Stomach smooth muscle (tissue), 2 donors: ENCODE measurements at regions not wholly inside any gene's neighbourhood (a gene's known extent, or its start where the extent isn't known, plus 50 kb on each side); places are given as distances from the start of the nearest gene placed in this dataset.

Experiments used
- H3K27ac ChIP-seq: one replicate; pipeline ENCODE4 v1.7.0; 2013; ENCODE audit warnings: mild to moderate bottlenecking, low read length, inconsistent platforms
- H3K27me3 ChIP-seq, 2 donors: one replicate each; pipeline ENCODE4 v1.7.0; 2013; ENCODE audit warnings: low read length in 2 of 2; ENCODE audit not compliant: insufficient read depth in 2 of 2, control insufficient read depth in 1 of 2
- H3K36me3 ChIP-seq, 2 donors: one replicate each; pipeline ENCODE4 v1.7.0; 2013; ENCODE audit warnings: low read length in 2 of 2; ENCODE audit not compliant: control insufficient read depth in 2 of 2, insufficient read depth in 2 of 2
- H3K4me1 ChIP-seq: one replicate; pipeline ENCODE4 v1.7.0; 2013; ENCODE audit warnings: low read length; ENCODE audit not compliant: control insufficient read depth, insufficient read depth
- H3K4me3 ChIP-seq, 2 donors: one replicate each; pipeline ENCODE4 v1.7.0; 2013; ENCODE audit warnings: low read length in 2 of 2
- H3K9ac ChIP-seq, 2 donors: one replicate each; pipeline ENCODE4 v1.7.0; 2013; ENCODE audit warnings: low read length in 2 of 2, mild to moderate bottlenecking in 1 of 2
- H3K9me3 ChIP-seq, 2 donors: one replicate each; pipeline ENCODE4 v1.7.0; 2013; ENCODE audit warnings: low read length in 2 of 2; ENCODE audit not compliant: control insufficient read depth in 2 of 2
- donor health status: healthy.
- donor health status: Pancreatic carcinoma.

- no peaks in the 10 kb centered on the region for H3K4me1 ChIP-seq
- no peak overlapping the region for H3K9ac ChIP-seq
- no peak overlapping the region for H3K4me3 ChIP-seq
- H3K27ac ChIP-seq, result no peak overlapping the region
- H3K27me3 ChIP-seq, result peaks cover 0 to 2% of the 10 kb centered on the region in 2 donors
- no peaks in the 10 kb centered on the region for H3K9me3 ChIP-seq
- H3K36me3 ChIP-seq, result no peaks in the 10 kb centered on the region
Measured at GRCh38 chr18:1995041-1995612, 576.2 kb downstream of the METTL4 start.

DNA sequence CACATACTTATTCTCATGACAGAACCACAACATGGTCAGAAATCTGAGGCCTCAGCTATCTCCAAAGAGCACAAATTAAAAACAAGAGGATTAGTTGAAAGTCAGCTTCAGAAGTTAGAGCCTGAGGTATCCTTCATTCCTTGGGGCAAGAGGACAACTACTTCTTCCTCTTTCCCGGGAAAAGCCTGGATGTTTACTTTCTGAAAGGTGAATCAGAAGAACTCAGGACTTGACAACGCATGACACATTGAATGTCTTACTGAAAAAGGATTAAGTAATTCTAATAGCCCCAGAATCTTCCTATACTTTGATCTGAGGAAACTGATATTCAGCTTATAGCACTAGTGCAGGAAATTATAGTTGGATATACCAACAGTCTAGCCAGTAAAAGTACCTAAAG, 573.2 kb downstream of the METTL4 start:
- Histone ChIP-seq H3K36me3 (no peaks in the 10 kb centered on the region), H3K4me3 (no peak overlapping the region), H3K4me1 (no peaks in the 10 kb centered on the region), H3K27me3 (peaks cover 0 to 2% of the 10 kb centered on the region in 2 donors), H3K27ac (no peak overlapping the region), H3K9me3 (no peaks in the 10 kb centered on the region), H3K9ac (no peak overlapping the region)

DNA sequence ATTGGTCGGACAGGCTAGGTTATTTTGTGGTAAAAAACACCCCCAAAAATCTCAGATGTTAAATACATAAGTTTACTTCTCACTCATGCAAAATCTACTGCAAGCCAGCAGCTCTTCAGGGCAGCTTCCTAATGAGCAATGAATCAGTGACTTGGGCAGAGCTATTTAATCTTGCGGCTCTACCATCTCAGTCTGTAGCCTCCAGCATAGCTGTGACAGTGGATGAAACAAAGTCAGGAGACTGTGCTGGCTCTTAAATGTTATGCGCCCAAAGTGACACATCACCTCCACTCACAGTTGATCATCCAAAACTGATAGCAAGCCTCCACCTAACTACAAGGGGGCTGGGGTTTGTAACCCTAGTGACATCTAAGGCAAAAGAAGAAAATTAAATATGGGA, 571.9 kb downstream of the METTL4 start:
- Histone ChIP-seq H3K27ac (no peak overlapping the region), H3K36me3 (no peaks in the 10 kb centered on the region), H3K4me1 (no peaks in the 10 kb centered on the region), H3K9me3 (no peaks in the 10 kb centered on the region), H3K4me3 (no peak overlapping the region), H3K9ac (no peak overlapping the region), H3K27me3 (peaks cover 0 to 2% of the 10 kb centered on the region in 2 donors)

DNA sequence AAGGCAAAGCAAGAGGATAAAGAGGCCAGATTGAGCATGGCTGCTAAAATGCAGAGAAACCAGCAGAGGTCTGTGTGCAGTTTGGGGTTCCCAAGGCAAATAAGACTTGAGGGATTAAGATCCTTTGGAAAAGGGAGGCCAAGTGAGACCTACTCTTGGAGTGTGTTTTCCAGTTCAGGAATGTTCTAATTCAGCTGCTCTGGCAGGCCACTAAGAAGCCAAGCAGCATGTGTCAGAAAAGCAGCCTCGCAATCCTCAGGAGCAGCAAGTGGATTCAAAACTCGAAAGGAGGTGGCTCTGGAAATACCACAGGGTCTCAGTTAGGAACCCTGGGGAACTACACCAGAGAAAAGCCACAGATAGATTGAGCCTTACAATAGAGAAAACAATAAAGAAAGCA, 569.2 kb downstream of the METTL4 start:
- no peaks in the 10 kb centered on the region for H3K9me3 ChIP-seq
- H3K36me3 ChIP-seq, result no peaks in the 10 kb centered on the region
- no peaks in the 10 kb centered on the region for H3K4me1 ChIP-seq
- H3K9ac ChIP-seq, result no peak overlapping the region
- H3K4me3 ChIP-seq, result no peak overlapping the region
- no peak overlapping the region for H3K27ac ChIP-seq
- H3K27me3 ChIP-seq, result no peaks in the 10 kb centered on the region

DNA sequence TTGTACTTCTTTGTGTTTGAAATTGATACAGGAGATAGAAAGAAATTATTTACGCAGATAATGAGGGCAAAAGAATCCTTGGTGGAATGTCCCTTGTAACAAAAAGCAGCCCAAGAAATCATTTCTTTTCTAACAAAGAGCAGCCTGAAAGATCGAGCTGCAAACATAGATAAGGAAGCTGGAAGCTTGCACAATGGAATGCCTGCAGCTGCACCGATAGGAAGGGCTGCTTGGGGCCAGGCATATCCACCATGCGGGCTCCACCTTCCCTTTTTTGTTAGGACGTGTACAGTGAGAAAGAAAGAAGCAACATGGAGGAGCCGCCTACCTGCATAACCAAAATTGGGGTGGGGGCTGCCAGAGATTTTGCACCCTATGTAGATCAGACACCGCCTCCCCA, 568.7 kb downstream of the METTL4 start:
- Histone ChIP-seq H3K27ac (no peak overlapping the region), H3K36me3 (no peaks in the 10 kb centered on the region), H3K4me3 (no peak overlapping the region), H3K9me3 (no peaks in the 10 kb centered on the region), H3K4me1 (no peaks in the 10 kb centered on the region), H3K9ac (no peak overlapping the region), H3K27me3 (no peaks in the 10 kb centered on the region)

GRCh38 chr18:2009942-2010697, 561.2 kb downstream of the METTL4 start:
- Histone ChIP-seq H3K4me3 (no peak overlapping the region), H3K9me3 (no peaks in the 10 kb centered on the region), H3K27me3 (no peaks in the 10 kb centered on the region), H3K4me1 (no peaks in the 10 kb centered on the region), H3K36me3 (no peaks in the 10 kb centered on the region), H3K27ac (no peak overlapping the region), H3K9ac (no peak overlapping the region)

GRCh38 chr18:2027016-2027415, 544.3 kb downstream of the METTL4 start:
- H3K9me3 ChIP-seq, result no peaks in the 10 kb centered on the region
- H3K4me3 ChIP-seq, result no peak overlapping the region
- H3K27ac ChIP-seq, result no peak overlapping the region
- no peaks in the 10 kb centered on the region for H3K4me1 ChIP-seq
- H3K27me3 ChIP-seq, result no peaks in the 10 kb centered on the region
- H3K9ac ChIP-seq, result no peak overlapping the region
- no peaks in the 10 kb centered on the region for H3K36me3 ChIP-seq

DNA sequence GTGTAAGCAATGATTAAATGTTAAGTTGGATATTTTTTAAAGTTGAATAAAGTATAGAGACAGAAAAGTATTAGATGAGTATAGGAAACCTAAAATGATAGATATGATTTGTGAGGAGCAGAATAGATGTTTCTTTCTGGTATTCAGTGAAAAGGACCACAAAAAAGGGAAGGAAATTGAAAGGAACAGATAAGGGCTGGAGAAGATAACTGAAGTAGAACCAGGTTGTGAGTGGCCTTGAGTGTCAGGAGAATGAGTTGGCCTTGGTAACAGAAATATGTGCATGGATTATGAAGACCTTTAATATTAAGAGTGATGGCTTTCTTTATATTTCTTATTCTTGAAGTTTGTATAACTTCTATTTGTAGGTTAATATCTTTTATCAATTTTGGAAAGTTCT, 543.5 kb downstream of the METTL4 start:
- H3K27me3 ChIP-seq, result no peaks in the 10 kb centered on the region
- no peak overlapping the region for H3K4me3 ChIP-seq
- H3K36me3 ChIP-seq, result no peaks in the 10 kb centered on the region
- H3K9ac ChIP-seq, result no peak overlapping the region
- H3K4me1 ChIP-seq, result no peaks in the 10 kb centered on the region
- H3K27ac ChIP-seq, result no peak overlapping the region
- no peaks in the 10 kb centered on the region for H3K9me3 ChIP-seq

GRCh38 chr18:2028986-2029385, 542.3 kb downstream of the METTL4 start:
- no peaks in the 10 kb centered on the region for H3K36me3 ChIP-seq
- H3K4me1 ChIP-seq, result no peaks in the 10 kb centered on the region
- no peaks in the 10 kb centered on the region for H3K27me3 ChIP-seq
- H3K9ac ChIP-seq, result no peak overlapping the region
- no peaks in the 10 kb centered on the region for H3K9me3 ChIP-seq
- no peak overlapping the region for H3K27ac ChIP-seq
- H3K4me3 ChIP-seq, result no peak overlapping the region

- H3K36me3 ChIP-seq, result no peaks in the 10 kb centered on the region
- H3K4me1 ChIP-seq, result no peaks in the 10 kb centered on the region
- H3K9ac ChIP-seq, result no peak overlapping the region
- no peak overlapping the region for H3K27ac ChIP-seq
- no peaks in the 10 kb centered on the region for H3K27me3 ChIP-seq
- H3K9me3 ChIP-seq, result no peaks in the 10 kb centered on the region
- H3K4me3 ChIP-seq, result no peak overlapping the region
Measured at GRCh38 chr18:2030647-2031046, 540.7 kb downstream of the METTL4 start.

GRCh38 chr18:2032036-2032435, 539.3 kb downstream of the METTL4 start:
- no peaks in the 10 kb centered on the region for H3K9me3 ChIP-seq
- H3K4me1 ChIP-seq, result no peaks in the 10 kb centered on the region
- no peak overlapping the region for H3K9ac ChIP-seq
- no peaks in the 10 kb centered on the region for H3K36me3 ChIP-seq
- no peak overlapping the region for H3K27ac ChIP-seq
- H3K27me3 ChIP-seq, result no peaks in the 10 kb centered on the region
- no peak overlapping the region for H3K4me3 ChIP-seq
